OCI-M2 (cell line): ENCODE measurements at regions not wholly inside any gene's neighbourhood (a gene's known extent, or its start where the extent isn't known, plus 50 kb on each side); places are given as distances from the start of the nearest gene placed in this dataset.

ENCODE experiments used
- DNase-seq: peaks from one replicate; lab custom pipeline; 2025; ENCODE audit not compliant: unreplicated experiment; lab: John Stamatoyannopoulos, UW

GRCh38 chr3:148002705-148003205, 593.6 kb downstream of the ZIC1 start:
- no peak for DNase-seq

GRCh38 chr3:148004331-148004730, 595.2 kb downstream of the ZIC1 start:
- DNase-seq = no peak

- no peak for DNase-seq
Observed at GRCh38 chr3:148005456-148005855, 596.3 kb downstream of the ZIC1 start.

DNA sequence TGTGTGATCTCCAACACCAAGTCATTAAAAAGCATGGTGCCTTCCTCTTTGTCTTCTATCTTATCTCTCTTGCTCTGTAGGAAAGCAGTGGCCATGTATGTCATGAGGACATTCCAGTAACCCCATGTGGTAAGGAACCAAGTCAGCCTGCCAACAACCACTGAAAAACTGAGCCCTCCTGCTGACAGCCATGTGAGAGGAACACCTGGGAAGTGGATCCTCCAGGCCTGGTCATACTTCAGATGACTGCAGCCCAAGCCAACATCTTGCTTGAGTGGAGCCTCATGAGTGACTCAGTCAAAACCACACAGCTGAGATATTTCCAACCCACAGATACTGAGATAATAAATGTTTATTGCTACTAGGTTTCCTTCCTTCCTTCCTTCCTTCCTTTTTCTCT, 597.3 kb downstream of the ZIC1 start:
- no peak for DNase-seq

DNA sequence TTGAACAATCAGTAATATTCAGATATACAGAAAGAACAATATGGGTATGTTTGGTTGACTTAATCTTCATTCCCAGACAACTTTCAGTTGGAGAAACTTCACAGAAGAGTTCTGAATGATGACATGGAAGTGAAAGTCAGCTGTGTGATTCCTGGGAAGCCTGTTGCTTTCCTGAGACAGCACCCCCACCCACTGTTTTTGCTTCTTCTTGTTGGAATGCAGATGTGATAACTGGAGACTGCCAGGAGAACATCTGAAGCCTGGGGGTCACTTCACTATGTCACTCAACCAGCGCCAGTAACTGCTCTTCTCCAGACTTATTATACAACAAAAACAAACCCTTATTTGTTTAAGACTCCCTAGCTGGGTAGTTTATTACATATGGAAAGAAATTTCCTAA, 599.4 kb downstream of the ZIC1 start:
- DNase-seq = no peak

DNA sequence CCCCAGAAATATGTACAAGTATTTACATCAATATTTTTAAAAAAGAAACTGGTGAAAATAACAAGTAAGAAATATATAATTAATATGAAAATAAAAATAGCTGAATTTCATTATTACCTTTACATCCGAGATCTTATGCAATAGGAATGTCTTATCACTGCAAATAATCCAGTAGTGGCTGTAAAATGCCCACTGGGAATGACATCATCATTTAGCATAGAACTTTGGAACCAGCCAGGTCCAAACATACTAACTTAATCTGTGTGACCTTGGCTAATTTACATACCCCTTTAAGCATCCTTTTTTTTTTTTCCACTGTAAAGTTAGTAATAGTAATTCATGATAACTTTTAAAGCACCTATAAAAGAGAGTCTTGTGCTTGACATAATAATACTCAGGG, 611.7 kb downstream of the ZIC1 start:
- DNase-seq = no peak

- no peak for DNase-seq
Observed at GRCh38 chr3:148021381-148021780, 612.2 kb downstream of the ZIC1 start.

GRCh38 chr3:148023994-148024393, 614.8 kb downstream of the ZIC1 start:
- no peak for DNase-seq

DNA sequence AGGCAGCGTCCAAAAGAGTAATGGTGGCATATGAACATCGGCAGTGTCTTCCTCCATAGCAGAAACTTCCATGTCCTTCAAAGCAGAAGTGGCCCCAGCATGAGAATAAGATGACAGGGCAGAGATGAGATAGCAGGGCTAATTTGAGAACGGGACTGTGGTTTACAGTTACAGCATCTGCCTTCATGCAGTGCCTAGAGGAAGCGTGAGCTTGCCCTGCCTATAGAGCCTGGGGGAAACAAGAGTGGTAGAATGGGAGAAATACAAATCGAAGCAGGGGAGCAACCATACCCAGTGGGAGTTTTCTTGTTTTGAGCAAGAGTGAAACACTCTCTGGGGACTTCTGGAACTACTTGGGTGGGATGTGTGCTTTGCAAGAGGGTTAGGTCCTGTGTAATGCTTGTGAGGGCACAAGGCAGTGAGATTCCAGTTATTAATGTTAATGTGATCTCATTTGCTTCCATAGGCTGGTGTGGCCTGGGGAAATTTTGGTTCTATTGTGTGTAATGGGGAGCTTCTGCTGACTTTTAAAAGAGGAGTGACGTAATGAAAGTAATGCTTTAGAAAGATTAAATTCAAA, 616.9 kb downstream of the ZIC1 start:
- no peak for DNase-seq

GRCh38 chr3:148030975-148031374, 621.8 kb downstream of the ZIC1 start:
- no peak for DNase-seq

DNA sequence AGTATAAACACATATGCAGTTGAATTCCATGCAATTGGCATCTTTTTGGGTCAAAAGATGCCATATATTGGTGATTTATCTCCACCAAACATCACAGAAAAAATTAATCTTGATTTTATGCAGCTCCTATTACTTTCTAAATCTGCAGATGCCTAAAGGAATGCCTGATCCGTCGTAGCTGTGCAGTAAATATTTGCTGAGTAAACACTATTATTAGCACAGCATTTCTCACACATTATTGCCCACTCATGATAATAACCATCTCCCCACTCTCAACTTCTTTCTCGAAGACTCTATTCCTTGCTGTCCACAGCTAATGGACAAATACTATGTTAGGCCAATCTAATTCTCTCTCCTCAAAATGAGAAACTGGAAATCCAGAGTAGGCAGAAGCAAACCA, 625.2 kb downstream of the ZIC1 start:
- no peak for DNase-seq

GRCh38 chr3:148036331-148036876, 627.2 kb downstream of the ZIC1 start:
- no peak for DNase-seq

DNA sequence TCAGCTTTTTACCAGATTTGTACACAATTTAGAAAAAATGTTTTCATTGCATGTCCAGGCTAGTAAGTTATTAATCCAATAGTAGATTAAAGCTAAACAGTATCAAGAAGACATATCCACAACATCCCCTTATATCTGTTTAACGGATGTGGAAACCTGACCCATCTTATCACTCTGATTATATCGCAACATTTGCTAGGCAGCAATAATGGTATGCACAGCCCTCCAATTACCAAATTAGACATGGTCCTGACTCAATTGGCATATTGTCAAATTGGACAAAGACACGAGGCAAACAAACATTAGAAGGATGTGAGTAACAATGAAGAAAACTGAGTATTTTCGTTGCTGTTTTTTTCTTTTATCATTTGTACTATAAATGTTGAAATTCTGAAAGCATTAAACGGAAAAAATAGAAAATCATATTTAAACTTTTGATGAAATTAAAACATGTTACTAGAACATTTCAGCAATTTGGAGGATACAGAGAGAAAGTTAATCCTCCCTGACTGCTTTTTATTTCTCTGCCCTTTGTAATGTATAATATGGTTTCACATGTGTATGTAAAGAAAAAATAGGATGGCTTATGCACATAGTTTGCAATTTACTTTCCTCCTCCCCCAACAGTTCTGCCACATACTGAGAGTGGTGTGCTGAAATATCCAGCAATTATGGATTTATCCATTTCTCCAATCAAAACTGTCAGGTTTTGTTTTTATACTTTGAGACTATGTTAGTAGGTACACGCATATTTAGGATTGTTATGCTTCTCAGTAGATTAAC, 633.7 kb downstream of the ZIC1 start:
- no peak for DNase-seq

DNA sequence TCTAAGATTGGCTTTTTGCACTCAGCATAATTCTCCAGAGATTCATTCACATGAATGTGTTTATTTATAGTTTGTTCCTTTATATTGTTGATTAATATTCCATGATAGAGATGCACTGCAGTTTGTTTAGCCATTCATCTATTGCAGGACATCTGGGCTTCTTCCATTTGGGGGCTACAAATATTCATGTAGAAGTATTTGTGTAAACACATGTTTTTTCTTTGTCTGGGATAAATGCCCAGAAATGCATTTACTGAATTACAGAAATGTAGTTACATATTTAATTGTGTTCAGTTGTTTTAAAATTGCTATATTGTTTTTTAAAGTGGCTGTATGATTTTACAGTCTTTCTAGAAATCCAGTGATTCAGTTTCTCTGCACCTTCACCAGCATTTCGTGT, 635.0 kb downstream of the ZIC1 start:
- DNase-seq = no peak

DNA sequence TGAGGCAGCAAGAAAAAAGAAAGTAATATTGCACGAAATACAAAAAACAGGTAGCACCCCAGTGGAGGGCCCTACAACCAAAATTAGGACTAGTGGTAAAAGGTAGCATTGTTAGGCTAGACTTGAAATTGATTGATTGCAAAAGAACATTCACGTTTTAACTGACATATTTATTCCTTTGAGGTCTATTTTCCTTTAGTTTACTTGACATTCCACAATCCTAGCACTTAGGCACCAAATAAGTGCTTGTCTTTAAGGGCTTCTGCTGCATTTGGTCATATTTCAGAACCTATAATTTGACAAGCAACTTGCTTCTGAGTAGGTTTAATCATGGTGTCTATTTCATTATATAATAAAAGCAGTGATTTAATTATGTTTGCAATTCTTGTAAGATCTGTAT, 642.7 kb upstream of the AGTR1 start:
- DNase-seq = no peak

GRCh38 chr3:148062590-148062989, 635.1 kb upstream of the AGTR1 start:
- no peak for DNase-seq

DNA sequence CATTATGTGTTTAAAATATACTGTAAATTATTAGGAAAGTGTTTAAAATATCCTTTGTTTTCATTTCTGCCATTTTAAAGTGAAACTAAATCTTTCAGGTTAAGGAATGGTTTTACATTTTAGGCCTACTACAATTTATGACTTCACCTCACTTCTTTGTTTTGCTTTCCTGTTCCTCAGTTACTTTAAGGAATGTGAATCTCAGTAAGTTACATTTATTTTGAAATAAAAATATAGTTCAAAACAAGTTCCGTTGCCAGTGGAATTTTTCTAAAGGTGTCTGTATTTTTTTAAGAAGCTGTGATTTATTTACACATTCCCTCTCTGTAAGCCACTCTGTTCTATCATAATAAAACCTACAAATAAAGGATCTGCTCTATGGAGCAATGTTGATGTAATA, 630.9 kb upstream of the AGTR1 start:
- no peak for DNase-seq

- DNase-seq = no peak
Observed at GRCh38 chr3:148068466-148068865, 629.2 kb upstream of the AGTR1 start.

DNA sequence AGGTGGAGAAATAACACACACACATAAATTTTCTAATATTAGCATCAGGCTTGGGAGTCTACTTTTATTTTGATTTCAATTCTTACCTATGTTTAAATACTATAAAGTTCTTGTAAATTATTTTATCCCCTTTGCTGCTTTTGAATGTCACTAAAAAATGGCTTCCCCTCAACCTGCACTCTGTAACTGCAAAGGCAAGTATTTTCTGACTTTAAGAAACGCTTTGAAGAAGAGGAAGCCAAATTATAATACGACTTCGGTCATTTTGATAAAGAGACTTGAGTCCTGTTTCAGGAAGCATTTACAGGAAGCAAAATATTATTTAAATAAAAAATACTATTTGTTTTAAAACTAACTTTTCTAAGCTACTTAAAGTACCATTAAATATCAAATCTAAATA, 627.7 kb upstream of the AGTR1 start:
- no peak for DNase-seq

GRCh38 chr3:148073721-148074456, 623.8 kb upstream of the AGTR1 start:
- DNase-seq = no peak

- no peak for DNase-seq
Observed at GRCh38 chr3:148074946-148075345, 622.8 kb upstream of the AGTR1 start.
